GM11168 (cell line): ENCODE measurements at regions not wholly inside any gene's neighbourhood (a gene's known extent, or its start where the extent isn't known, plus 50 kb on each side); places are given as distances from the start of the nearest gene placed in this dataset.
"Not testable (repeated sequence)": the region's sequence is repeated elsewhere in the genome, so short reads cannot be mapped to it uniquely, and the experiment has no call there.

ENCODE experiments used
- in situ Hi-C: fragments of 300-500 bp; cut with MboI; formaldehyde crosslinking; loops from one replicate; pipeline ENCODE4 v1.12.0; 2022; ENCODE audit warnings: low sequenced_read_pairs; ENCODE audit not compliant: unreplicated experiment

DNA sequence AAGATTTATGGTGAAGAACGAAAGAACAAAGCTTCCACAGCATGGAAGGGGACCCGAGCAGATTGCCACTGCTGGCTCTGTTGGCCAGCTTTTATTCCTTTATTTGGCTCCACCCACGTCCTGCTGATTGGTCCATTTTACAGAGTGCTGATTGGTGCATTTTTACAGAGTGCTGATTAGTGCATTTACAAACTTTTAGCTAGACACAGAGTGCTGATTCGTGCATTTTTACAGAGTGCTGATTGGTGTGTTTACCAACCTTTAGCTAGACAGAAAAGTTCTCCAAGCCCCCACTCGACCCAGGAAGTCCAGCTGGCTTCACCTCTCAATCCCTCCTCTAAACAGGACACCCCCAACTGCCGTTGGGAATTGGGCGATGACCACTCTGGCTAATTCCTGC is 511.5 kb downstream of the CCER1 start:
- in situ Hi-C loops = not testable (repeated sequence)

- in situ Hi-C loops = no loop called here
Measured at GRCh38 chr12:90441431-90441830, 513.5 kb downstream of the CCER1 start.

DNA sequence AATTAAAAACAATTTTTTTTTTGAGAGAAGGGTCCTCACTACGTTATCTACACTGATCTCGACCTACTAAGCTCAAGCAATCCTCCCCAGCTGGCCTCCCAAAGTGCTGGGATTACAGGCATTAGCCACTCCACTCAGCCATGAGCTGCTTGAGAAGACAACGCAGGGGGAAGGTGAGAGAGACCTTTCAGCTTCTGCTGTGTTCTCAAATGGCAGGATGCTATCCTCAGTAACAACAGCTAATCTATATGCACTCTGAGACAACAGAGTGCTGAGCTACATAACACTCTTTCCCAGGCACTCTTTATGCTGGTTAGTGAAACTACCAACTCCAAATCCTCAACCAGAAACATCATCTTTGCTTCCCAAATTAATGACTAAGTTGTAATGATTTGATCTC is 526.1 kb downstream of the CCER1 start:
- in situ Hi-C loops = no loop called here

GRCh38 chr12:90428465-90428864 is 526.5 kb downstream of the CCER1 start:
- in situ Hi-C loops = no loop called here

DNA sequence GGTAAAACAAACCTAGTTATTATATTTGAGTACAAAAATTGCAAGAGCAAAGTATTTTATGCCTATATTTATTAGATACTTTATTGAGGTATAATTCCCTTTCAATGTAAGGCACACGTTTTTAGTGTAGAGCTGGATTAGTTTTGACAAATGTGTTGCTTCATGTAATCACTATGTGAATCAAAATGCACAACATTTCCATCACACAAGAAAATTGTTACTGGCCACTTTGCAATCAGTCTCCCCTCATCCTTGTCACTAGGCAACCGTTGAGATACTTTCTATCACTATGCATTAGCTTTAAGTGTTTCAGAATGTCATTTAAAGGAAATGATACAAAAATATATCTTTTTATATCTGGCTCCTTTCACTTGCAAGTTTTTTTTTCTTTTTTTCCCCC is 531.0 kb downstream of the CCER1 start:
- in situ Hi-C loops = no loop called here

DNA sequence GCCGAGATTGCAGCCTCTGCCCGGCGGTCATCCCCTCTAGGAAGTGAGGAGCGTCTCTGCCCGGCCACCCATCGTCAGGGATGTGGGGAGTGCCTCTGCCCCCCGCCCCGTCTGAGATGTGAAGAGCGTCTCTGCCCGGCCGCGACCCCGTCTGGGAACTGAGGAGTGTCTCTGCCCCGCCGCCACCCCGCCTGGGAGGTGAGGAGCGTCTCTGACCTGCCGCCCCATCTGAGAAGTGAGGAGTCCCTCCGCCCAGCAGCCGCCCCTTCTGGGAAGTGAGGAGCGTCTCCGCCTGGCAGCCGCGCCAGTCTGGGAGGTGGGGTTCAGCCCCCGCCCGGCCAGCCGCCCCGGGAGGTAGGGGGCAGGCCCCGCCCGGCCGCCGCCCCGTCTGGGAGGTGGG is 544.0 kb downstream of the CCER1 start:
- in situ Hi-C loops = no loop called here

DNA sequence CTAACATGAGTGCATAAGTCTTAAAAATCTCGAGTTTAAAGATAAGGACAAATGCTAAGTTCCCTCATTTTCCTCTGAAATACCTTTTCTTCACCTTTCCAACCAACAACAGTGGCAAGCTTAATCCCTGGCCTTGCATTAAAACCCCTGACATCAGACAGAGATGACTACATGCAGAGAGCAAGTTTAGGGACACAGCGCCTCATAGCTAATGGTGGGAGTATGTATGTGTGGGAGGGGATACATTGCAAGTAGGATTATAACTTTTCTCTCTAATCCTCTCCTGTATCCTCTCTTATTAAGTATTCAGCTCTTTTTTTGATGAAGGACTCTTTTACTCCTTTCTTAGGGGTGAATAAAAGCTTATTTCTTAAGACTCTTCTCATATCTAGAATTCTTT is 547.1 kb downstream of the CCER1 start:
- in situ Hi-C loops = no loop called here

DNA sequence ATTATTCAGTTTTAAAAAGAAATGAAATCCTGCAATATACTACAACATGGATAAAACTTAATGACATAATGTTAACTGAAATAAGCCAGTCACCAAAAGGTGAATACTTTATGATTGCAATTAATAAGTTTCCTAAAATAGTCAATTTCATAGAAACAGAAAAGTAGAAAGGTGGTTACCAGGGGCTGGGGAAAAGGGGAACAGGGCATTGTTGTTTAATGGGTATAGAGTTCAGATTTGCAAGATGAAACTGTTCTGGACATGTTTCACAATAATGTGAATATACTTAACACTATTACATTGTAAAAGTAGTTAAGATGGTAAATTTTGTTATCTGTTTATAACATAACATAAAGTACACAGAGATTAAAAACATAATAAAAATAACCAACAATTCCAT is 550.9 kb downstream of the CCER1 start:
- in situ Hi-C loops = no loop called here

DNA sequence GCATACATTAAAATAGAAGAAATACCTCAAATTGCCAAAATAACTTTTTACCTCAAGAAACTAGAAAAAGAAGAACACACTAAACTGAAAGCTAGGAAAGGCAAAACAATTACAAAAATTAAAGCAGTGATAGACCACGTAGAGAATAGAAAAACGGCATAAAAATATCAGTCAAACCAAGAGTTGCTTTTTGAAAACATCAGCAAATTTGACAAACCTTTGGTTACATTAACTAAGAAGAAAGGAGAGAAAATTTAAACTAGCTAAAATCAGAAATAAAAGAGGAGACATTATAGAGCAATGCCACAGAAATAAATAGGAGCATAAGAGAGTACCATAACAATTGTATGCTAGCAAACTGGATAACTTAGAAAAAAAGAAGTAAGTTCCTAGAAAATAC is 553.8 kb downstream of the CCER1 start:
- in situ Hi-C loops = no loop called here

GRCh38 chr12:90399357-90399756 is 555.6 kb downstream of the CCER1 start:
- in situ Hi-C loops = no loop called here

DNA sequence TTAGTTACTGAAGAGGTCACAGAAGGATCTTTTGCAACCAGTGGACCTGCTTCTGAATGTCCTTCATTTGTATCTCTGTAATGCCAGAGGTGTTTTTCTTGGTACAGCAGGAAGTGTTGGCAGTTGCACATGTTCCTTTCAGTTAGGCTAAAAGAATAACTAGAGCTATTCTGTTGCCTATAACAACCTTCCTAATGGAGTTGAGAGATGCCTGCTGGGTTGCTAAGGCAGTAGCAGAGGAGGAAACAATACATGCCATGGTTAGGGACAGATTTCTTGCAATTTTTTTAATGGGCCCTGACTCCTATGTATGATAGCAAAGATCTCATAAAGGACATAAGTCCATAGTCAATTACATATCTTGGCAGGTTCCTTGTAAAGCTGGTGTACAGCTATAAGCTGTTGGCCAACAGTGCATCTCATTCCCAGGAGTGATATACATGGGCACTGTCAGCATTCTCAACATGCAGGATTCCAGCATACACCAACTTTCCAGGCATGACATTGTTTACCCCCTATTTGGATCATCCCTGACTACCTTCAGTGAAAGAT is 556.6 kb downstream of the CCER1 start:
- in situ Hi-C loops = no loop called here

GRCh38 chr12:90396556-90396955 is 558.4 kb downstream of the CCER1 start:
- in situ Hi-C loops = no loop called here

GRCh38 chr12:90393652-90394051 is 561.3 kb downstream of the CCER1 start:
- in situ Hi-C loops = no loop called here

- in situ Hi-C loops = no loop called here
Measured at GRCh38 chr12:90393089-90393488, 561.9 kb downstream of the CCER1 start.

- in situ Hi-C loops = no loop called here
Measured at GRCh38 chr12:90390947-90391346, 564.0 kb downstream of the CCER1 start.

DNA sequence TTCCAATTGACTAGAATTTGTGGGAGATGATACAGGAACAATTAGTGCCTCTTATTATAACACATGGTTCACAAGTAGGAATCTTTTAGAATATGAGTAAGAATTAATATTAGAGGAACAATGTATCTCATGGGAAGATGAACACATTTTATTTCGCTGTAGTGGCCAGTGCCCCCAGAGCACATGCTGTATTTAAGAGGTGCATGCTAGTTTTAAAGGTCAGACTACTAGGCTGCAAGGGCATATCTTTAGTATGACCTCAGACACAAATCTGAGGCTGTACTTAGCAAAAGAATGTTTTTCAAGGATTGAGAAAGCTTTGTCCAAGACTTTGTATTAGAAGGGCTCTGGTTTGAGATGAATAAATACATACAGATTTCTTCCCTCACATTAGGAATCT is 586.9 kb downstream of the CCER1 start:
- in situ Hi-C loops = no loop called here

GRCh38 chr12:90366286-90366685 is 588.7 kb downstream of the CCER1 start:
- in situ Hi-C loops = no loop called here

- in situ Hi-C loops = no loop called here
Measured at GRCh38 chr12:90360300-90360699, 594.7 kb downstream of the CCER1 start.

DNA sequence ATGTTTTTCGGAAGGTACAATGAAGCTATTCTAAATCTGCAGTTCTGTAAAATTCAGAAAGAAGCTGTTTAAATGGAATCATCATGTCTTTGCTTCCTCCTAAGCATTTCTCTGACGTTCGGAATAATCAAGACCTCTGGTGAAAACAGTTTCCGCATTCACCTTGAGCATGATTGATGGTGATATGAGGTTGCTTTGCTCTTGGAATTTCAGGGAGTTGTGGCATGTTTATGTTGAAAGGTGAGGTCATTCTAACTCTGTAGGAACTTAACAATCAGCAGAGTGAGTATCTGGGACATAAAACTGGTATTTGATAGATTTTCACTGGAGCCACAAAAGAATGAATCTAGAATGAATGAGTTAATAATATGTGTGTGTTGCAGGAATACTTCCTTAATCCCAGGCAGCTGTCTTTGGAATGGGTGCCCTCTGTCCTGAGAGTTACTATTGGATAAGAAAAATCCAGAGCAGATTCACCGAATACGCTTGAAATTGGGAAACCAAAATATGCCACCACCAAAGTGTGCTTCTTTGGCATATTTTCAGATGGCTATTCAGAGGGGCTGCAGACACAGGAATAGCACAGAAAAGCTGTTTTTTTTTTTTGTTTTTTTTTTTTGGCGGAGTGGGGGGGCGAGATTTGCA is 599.1 kb downstream of the CCER1 start:
- in situ Hi-C loops = no loop called here

DNA sequence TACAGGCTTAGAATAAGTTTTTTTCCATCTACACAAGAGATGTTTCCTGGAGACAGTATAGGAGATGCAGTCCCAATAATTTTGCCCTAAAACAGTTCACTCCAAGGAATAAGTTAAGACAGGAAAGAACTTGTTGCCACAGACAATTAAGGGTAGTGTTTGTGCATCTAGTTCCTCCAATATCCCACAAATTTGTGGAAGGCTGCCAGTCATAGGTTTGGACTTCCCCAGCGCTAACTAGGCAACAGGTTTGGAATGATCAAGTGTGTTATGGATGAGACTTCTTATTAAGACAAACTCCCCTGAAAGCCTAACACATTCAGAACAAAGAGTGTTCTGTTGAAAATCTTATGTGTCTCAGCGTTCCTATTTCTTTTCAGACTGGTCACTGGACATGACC is 611.0 kb downstream of the CCER1 start:
- in situ Hi-C loops = no loop called here

GRCh38 chr12:90342081-90342480 is 612.9 kb downstream of the CCER1 start:
- in situ Hi-C loops = no loop called here

- in situ Hi-C loops = no loop called here
Measured at GRCh38 chr12:90339837-90340236, 615.1 kb downstream of the CCER1 start.
